ENCODE measurements at regions not wholly inside any gene's neighbourhood (a gene's known extent, or its start where the extent isn't known, plus 50 kb on each side); places are given as distances from the start of the nearest gene placed in this dataset.
A peak's percentile ranks its signal among the peaks of the same experiment; 100 is the strongest.
"Not testable (repeated sequence)": the region's sequence is repeated elsewhere in the genome, so short reads cannot be mapped to it uniquely, and the experiment has no call there.

DNA sequence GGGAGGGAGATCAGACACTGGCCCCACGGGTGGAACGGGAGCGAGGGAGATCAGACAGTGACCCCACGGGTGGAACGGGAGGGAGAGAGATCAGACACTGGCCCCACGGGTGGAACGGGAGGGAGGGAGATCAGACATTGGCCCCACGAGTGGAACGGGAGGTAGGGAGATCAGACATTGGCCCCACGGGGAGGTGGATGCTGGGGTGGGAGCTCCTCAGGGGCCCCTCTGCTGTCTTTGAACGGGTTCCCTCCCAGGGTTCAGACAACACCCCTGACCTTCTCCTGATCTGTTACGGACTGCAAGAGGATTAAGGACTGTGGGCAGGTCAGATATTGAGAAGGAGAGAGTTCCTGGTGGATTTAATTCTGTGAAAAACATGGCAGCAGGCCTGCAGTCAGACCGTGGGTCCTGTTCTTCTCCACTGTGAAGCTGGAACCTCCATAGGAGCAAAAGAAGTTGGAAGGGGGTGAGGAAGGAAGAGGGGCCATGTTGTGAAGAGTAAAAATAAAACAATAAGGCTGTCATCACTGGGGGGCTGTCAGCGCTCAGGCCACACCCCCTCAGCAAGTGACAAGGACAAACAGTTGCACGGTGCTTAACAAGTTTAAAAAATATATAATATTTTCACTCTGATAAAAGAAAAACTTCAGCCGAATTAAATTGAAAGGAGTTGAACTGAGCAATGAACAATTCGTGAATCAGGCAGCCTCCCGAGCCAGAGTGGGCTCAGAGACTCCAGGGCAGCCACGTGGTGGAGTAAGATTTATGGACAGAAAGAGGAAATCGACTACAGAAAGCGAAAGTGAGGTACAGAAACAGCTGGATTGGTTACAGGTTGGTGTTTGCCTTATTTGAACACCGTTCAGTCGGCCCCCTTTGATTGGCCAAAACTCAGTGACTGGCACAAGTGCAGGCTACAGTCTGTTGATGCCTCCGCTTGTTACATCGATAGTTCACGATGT lies 348.7 kb upstream of the TNRC6C start:
- peak; percentile 39 to 62 (median 47) for DNase-seq (ENCODE audit: low read depth in 2 of 3, low spot score in 1 of 3)

DNA sequence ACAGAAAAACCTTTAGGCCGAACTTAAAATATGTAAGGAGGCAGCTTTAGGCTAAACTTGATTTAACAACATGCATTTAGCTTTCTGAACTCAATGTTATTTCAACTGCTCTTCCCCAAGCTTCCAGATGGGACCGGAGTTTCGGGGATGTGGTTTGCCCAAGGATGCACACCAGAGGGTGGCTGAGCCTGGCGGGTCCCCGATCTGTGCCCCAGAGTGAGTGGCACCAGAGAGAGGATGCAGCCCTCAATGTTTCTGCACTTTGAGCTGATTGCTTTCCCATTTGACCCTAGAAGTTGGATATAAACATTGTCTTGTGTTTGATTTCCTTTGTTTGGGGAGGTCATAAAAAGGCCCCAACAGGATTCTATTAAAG lies 348.0 kb upstream of the TNRC6C start:
- DNase-seq (ENCODE audit: low read depth in 2 of 3, low spot score in 1 of 3), result no peak

GRCh38 chr17:77610972-77611521 lies 347.5 kb upstream of the TNRC6C start:
- no peak for DNase-seq (ENCODE audit: low read depth in 2 of 3, low spot score in 1 of 3)

DNA sequence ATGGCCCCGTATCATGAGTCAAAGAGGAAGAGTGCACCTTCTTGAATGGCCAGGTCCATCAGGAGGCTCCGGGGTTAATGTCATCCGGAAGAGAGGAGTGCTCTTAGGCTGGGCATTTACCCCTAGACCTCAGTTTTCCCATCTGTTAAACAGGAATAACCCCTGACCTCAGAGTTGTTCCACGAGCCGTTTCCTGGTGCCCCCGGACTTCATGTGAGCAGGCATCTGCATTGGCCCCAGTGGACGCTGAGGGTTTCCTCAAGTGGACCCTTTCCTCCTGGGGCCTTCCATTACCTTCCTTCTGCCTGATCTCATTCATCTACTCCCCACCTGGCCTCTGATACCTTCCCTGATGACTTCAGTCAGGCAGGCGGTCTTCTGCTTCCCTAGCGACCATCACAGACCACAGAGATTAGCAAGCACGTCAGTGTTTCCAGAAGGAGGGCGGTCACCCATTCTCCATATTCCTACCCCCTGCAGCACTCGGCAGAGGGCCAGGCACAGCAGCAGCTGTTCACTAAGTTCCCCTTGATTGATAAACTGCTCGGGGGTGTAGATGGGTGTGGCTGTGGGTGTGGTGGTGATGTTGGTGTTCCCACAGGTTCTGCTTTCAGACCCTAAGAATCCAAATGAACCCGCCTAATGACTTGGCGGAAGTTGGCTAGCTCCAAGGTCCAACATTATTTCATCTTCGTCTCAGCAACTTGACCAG lies 346.6 kb upstream of the TNRC6C start:
- no peak for DNase-seq (ENCODE audit: low read depth in 2 of 3, low spot score in 1 of 3)

GRCh38 chr17:77613218-77613617 lies 345.3 kb upstream of the TNRC6C start:
- no peak for DNase-seq (ENCODE audit: low read depth in 2 of 3, low spot score in 1 of 3)

- DNase-seq (ENCODE audit: low read depth in 2 of 3, low spot score in 1 of 3), result no peak
Measured at GRCh38 chr17:77613627-77614026, 344.9 kb upstream of the TNRC6C start.

GRCh38 chr17:77615703-77616253 lies 342.7 kb upstream of the TNRC6C start:
- no peak for DNase-seq (ENCODE audit: low read depth in 2 of 3, low spot score in 1 of 3)

- DNase-seq (ENCODE audit: low read depth in 2 of 3, low spot score in 1 of 3), result no peak
Measured at GRCh38 chr17:77616254-77616731, 342.2 kb upstream of the TNRC6C start.

- no peak for DNase-seq (ENCODE audit: low read depth in 2 of 3, low spot score in 1 of 3)
Measured at GRCh38 chr17:77617516-77617915, 341.0 kb upstream of the TNRC6C start.

GRCh38 chr17:77618173-77618572 lies 340.3 kb upstream of the TNRC6C start:
- no peak for DNase-seq (ENCODE audit: low read depth in 2 of 3, low spot score in 1 of 3)

DNA sequence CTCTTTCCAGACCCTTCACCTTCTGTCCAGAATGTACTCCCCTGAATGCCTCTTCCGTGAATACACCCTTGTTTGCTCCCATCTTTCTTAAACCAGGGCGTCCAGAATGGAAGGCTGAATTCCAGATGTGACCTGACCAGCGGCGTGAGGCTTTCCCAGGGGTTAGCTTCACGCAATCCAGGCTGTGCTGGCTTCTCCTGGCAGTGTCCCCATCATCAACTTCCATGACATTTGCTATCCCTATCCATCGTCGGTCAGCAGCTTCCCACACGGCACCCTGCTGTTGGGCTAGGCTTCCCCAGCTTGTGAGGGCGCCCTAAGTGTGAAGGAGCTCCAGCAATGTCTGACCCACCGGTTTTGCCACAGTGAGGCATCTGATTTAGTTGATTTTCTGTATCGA lies 339.8 kb upstream of the TNRC6C start:
- no peak for DNase-seq (ENCODE audit: low read depth in 2 of 3, low spot score in 1 of 3)

- DNase-seq (ENCODE audit: low read depth in 2 of 3, low spot score in 1 of 3), result no peak
Measured at GRCh38 chr17:77619326-77619725, 339.2 kb upstream of the TNRC6C start.

DNA sequence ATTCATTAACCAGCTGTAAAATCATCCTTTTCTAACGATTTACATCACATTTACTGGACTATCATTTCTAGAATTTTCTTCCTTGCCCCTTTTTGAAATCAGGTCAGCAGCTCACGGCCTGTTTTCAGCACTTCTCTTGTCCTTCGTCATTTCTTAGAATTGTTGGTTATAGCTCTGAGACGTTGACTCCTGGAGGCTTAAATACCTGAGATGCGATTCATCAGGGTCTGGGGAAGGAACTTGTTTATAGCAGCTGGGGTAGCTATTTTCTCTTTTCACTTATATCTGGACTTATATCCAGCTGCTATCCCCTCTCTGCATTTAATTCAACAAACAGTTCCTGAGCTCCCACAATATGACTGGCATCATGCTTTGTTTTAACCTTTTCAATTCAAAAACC lies 338.7 kb upstream of the TNRC6C start:
- no peak for DNase-seq (ENCODE audit: low read depth in 2 of 3, low spot score in 1 of 3)

- no peak for DNase-seq (ENCODE audit: low read depth in 2 of 3, low spot score in 1 of 3)
Measured at GRCh38 chr17:77620282-77620681, 338.2 kb upstream of the TNRC6C start.

GRCh38 chr17:77622084-77622483 lies 336.4 kb upstream of the TNRC6C start:
- not testable (repeated sequence) for DNase-seq (ENCODE audit: low read depth in 2 of 3, low spot score in 1 of 3)

DNA sequence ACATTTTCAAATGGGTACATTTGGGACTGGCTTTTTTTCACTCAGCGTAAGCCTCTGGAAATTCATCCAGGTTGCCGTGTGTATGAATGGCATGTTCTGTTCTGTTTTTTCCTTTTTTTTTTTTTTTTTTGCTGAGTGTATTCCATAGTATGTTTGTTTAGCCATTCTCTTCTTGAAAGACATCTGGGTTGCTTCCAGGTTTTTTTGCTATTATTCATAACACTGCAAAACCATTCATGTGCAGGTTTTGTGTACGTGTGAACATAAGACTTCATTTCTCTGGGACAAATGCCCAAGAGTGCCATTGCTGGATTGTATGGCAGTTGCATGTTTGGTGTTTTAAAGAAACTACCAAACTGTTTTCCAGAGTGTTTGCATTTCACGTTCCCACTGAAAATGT lies 335.9 kb upstream of the TNRC6C start:
- DNase-seq (ENCODE audit: low read depth in 2 of 3, low spot score in 1 of 3), result no peak

DNA sequence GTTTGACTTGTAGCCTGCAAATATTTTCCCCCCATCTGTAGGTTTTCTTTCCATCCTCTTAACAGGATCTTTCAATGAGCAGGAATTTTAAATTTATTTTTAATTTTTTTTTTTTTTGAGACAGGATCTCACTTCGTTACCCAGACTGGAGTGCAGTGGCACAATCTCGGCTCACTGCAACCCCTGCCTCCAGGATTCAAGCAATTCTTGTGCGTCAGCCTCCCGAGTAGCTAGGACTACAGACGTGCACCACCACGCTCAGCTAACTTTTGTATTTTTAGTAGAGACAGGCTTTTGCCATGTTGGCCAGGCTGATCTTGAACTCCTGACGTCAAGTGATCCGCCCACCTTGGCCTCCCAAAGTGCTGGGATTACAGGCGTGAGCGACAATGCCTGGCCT lies 335.2 kb upstream of the TNRC6C start:
- not testable (repeated sequence) for DNase-seq (ENCODE audit: low read depth in 2 of 3, low spot score in 1 of 3)

- DNase-seq (ENCODE audit: low read depth in 2 of 3, low spot score in 1 of 3), result no peak
Measured at GRCh38 chr17:77628035-77628434, 330.5 kb upstream of the TNRC6C start.

- not testable (repeated sequence) for DNase-seq (ENCODE audit: low read depth in 2 of 3, low spot score in 1 of 3)
Measured at GRCh38 chr17:77629284-77629683, 329.2 kb upstream of the TNRC6C start.

DNA sequence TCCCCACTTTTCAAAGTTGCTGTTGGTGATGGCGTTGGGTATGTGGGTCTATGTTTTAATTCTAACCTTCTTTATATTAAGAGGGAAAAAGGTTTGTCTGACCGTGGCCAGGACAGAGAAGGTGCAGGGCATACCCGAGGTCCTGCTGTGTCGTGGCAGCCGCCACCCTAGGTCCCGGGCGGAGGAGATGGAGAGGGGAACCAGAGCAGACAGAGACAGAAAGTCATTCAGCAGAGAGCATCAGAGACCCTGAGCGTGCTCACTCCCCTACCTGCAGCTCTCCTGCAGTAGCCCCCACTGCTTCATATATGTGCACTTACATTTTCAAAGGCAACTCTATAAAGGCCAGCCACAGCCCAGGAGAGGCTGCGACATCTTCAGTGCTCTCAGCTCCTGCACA lies 327.2 kb upstream of the TNRC6C start:
- DNase-seq (ENCODE audit: low read depth in 2 of 3, low spot score in 1 of 3), result no peak

- no peak for DNase-seq (ENCODE audit: low read depth in 2 of 3, low spot score in 1 of 3)
Measured at GRCh38 chr17:77632619-77633018, 325.9 kb upstream of the TNRC6C start.

- peak in 2 of 3 donors; percentile 37 to 65 for DNase-seq (ENCODE audit: low read depth in 2 of 3, low spot score in 1 of 3)
Measured at GRCh38 chr17:77634710-77635109, 323.8 kb upstream of the TNRC6C start.
